HG03139 (cell line): ENCODE measurements at regions not wholly inside any gene's neighbourhood (a gene's known extent, or its start where the extent isn't known, plus 50 kb on each side); places are given as distances from the start of the nearest gene placed in this dataset.
"Not testable (repeated sequence)": the region's sequence is repeated elsewhere in the genome, so short reads cannot be mapped to it uniquely, and the experiment has no call there.

Experiments used
- ATAC-seq: cut with Tn5 transposase; IDR thresholded peaks from one replicate; pipeline ENCODE4 v1.9.1; 2021; ENCODE audit not compliant: unreplicated experiment

DNA sequence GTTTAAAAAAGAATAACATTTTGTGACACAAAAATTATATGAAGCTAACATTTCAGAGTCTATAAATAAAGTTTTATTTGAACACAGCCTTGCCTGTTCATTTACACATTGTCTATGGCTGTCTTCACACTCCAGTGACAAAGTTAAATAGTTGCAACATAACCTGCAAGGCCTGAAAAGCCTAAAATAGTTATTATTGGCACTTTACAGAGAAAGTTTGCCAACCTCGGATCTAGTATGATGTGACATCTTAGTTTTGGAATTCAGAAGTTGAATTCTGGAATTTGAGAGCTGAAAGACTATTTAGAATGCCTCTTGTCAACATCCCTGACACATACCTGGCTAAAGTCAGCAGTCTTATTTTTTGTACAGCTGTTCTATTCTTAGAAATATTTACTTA lies 68.3 kb downstream of the DYRK2 start:
- no peak for ATAC-seq

DNA sequence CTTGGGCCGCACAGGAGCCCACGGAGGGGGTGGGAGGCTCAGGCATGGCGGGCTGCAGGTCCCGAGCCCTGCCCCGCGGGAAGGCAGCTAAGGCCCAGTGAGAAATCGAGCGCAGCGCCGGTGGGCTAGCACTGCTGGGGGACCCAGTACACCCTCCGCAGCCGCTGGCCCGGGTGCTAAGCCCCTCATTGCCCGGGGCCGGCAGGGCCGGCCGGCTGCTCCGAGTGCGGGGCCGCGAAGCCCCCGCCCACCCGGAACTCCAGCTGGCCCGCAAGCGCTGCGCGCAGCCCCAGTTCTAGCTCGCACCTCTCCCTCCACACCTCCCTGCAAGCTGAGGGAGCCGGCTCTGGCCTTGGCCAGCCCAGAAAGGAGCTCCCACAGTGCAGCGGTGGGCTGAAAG lies 70.8 kb downstream of the DYRK2 start:
- not testable (repeated sequence) for ATAC-seq

DNA sequence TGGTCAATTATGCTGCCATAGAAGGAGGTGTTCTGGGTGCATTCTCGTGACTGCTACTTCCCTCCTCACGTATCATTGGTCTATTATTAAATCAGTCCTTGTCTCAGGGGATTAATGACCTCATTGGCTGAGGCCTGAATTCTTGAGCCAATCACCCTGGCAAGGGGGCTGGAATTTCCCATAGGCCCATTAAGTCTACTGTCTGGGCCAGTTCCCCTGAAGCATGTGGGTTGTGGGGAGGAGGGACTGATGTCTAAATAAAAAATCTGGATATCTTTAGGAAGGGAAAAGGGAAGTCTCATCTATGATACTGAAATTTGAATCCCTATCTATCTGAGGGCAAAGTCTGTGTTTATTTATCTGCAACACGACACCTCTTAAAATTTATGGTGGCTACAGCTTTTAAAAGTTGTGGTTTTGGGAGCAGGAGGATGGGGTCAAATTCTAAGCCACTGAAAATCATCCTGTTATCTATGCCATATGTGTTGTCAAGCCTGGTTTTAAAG lies 71.9 kb downstream of the DYRK2 start:
- ATAC-seq = no peak

DNA sequence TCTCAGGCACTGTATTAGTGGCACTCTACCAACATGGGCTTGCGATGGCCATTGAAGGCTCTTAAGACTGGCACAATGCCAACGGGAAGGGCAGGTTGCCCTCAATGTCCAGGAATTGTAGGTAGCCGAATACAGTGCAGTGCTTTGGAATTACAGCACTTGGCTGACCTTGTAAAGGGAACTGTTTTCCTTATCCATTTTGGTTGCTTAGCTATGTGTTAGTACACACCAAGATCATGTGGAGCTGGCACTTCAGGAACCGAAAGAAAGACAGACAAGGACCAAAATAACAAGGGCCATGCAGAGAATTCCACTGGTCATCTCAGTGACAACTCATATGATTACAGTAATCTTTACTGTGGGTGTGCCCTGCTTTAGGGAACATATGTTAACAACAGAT lies 72.7 kb downstream of the DYRK2 start:
- ATAC-seq = no peak

DNA sequence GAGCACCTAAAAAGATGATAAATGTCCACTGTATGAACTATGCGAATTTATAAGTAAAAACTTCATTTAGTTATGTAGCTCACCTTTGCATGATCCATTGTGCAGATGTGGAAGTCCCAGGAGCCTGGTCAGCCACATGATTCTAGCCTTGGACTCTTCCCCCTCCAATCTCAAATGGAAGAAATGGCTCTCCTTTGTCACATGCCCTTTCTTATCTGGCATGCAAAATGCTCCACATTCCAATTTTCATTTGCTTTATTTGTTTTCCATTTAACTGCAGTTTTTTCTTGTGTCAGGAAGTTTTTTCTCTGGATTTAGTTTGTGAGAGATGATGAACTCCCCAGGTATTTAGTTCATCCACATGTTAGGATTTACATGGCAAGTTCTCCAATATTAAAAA lies 73.8 kb downstream of the DYRK2 start:
- no peak for ATAC-seq

DNA sequence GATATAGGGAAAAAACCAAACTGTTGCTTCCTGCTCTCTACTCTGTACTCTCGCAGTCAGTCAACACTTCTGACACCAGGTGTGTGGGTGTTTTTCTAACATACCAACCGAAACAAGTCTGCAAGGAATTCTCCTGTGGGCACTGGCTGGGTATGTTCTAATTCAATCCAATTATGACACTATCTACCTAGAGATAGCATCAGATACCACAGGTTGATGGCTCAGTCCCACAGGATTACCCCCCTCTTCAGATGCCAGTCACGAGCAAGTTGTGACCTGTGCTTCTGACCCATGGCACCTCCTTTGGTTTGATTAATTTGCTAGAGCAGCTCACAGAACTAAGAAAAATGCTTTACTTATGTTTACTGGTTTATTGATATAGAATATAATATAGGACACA lies 78.3 kb downstream of the DYRK2 start:
- ATAC-seq = no peak

DNA sequence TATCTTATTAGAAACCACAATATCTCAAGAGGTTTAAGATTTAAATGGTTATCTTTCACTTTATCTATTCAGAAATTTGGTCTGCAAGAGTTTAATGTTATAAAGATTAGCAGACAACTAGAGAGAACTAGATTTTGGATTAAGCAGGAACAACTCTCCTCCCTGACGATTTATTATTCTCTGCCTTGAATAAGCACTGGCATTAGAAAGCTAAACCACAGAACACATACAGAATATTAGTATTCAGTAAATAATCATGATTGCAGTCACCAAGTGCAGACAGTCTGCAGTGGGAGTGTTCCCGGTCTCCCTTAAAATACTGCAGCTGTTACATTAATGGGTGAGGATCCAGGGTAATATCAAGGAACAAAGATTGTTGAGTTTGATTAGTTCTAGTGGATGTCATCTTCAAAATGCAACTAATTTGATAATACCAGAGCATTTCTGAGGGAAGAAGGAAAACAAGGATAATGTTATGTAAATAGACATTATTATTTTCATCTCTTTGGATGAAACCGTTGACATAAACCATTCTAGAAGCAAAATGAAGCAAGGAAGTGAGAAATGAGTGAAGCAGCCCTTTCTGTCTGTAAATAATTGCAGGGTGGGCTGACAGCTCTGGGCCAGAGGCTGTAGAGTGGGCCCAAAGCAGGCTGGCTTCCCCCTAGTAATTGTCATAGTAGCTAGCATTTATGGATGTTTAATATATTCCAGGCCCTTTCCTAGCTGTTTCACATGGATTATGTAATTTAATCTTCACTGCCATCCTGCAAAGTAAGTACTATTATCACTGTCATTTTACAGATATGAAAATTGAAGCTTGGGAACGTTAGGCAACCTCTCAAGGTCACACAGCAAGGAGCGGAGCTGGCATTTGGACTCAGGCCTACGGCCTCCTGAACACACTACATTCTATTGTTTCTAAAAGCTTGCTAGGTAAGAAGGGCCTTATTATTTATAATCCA lies 79.4 kb downstream of the DYRK2 start:
- no peak for ATAC-seq

DNA sequence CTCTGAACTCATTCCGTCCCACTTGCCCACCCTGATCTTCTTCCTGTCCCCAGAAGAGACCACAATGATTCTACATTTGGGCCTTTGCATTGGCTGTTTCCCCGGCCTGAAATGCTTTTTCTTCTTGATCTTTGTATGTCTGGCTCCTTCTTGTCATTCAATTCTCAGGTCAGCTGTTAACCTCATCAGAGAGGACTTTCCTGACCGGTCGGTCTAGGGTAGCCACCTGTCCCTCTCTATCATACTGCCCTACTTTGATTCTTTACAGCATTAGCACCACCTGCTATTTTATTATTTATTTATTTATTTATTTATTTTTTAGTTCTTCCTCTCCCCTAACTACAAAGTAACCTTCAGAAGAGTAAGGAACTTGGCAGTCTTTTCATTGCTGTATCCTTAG lies 84.3 kb downstream of the DYRK2 start:
- no peak for ATAC-seq

DNA sequence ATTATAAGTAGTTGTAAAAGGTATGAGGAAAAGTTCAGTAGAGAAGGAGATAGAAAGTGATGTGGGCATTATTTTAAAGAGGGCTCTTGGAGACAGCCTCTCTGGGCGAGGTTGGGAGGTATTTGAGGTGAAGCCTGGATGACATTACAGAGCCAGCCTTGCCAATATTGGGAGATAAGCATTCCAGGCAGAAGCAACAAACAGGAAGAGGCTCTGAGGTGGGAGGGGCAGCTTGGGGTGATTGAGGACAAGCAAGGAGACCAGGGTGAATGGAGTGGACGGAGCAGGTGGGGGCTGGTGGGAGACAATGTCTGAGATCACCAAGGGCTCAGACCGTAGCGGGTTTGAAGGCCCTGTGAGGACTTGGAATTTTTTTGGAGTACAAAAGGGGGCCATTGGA lies 87.3 kb downstream of the DYRK2 start:
- no peak for ATAC-seq

DNA sequence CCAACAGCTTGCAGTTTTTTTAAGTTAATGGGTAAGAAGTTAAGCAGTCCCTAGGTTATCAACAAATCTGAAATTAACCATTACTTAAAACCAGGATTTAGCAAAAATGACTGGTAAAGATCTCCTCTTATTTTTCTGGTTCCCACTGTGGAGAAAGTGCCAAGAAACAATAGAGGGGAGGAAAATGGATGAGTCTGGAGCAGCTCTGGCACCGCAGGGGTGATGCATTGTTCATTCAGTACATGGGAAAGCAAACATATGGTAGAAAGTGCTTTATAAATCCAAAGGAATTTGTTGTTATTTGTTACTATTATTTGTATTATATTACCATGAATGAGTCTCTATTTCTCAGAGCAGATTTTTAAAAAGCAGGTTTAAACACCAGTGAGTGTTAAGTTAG lies 92.2 kb downstream of the DYRK2 start:
- no peak for ATAC-seq

DNA sequence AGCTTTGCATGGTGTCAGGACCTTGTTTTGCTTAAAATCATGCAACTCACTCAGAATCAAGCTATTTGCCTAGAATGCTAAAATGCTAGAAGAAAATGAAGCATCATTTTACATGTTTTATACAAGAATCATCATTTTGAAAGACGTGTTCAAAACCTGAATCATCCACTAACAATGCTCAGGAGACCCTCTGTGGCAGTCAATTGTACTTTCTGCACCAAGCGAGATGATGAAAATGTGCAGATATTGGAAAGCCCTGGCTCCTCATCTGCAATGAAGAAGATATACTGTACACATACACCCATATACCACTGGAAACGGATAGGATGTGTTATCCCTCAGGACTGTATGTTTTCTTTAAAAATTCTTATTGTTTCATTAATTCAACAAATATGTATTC lies 92.7 kb downstream of the DYRK2 start:
- no peak for ATAC-seq

DNA sequence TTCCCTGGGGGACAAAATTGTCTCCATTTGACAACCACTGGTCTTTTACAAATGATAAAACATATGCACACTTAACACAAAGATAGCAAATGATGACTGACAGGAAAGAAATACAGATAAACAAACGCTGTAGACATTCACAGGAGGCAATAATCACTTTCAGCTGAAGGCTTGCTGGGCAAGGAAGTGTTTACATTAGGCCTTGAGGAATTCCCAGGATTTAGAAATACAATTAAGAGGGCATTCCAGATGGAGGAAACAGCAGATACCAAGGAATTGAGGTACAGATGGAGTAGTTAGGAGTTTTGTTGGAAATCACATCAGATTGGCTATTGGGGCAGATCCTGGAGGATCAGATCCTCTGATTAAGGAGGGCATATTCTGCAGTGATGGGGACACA lies 93.9 kb downstream of the DYRK2 start:
- no peak for ATAC-seq

DNA sequence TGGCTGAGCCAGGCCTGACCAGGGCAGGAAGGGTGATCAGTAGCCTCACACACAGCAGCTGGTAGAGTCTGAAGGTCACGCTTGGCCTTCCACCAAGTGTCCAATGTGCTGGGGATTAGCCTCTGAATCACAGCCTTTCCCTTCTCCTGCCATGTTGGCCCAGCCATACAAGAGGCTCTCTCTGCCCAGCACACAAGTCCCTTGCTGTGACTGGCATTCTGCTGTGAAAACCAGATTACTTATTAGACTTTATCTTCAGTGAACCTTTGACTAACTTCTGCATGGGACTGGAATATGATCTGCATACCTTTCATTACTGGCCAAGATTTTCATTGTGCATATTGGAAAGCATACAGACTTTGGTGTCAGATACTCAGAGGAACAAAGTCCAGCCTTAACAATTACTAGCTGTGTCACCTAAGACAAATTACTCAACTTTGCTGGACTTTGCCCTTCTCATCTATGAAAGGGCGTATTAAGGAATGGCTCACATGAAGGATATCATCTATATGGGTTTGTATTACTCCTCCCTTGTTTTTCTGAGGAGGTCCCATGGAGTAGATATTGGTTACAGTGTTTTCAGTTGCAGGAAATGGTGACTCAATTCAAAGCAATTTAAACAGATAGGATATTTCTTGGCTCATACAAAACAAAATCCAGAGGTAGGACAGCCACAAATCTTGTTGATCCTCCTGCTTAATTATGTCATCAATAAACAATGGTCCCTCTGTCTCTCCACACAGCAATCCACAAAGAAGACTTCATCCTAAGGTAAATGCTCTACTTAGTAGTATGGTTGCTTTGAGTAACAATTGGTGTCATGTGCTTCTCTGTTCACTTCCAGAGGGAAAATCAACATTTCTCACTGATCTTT lies 99.6 kb downstream of the DYRK2 start:
- ATAC-seq = no peak

DNA sequence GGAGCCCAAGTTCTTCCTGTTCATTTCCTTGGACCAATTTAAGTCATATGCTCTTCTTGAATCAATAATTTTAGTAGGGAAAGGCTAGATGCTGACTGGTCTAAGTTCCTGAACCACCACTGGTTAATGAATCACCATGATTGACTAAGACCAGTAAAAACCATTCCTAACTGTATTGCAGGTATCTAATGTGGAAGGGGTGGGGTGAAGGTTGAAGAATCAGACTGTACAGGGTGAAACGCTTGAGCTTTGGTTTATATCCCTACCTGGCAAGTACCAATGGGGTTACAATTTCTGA lies 100.1 kb downstream of the DYRK2 start:
- ATAC-seq = no peak

DNA sequence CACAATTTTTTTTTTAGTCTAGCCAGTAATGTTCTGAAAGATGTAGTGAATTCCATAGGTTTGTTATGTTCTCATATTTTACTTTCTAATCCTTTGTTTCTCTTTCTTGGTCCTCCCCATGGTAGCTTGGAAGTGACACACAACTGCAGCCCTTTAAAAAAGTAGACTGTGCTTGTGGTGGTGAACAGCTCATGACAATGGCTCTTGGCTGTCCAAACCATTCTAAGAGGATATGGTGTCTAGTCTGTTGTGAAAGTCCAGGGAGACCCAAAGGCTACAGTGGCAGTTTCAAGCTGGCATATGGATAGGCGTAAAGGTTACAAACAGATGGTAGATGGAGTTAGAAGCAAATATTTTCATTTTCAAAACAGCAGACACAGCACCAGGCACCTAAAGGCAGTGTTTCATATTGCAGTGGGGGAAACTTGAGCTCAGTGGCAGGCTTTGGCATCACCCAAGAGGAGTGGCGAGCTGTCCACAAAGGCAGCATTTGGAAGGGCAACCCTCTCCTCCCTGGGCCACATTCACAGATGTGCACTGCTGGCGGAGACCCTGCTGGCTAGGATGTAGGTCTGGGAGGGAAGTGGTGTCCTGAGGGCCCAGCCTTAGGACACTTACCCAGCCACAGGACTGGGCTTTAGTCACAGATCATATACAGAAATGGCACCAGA lies 102.1 kb downstream of the DYRK2 start:
- no peak for ATAC-seq

DNA sequence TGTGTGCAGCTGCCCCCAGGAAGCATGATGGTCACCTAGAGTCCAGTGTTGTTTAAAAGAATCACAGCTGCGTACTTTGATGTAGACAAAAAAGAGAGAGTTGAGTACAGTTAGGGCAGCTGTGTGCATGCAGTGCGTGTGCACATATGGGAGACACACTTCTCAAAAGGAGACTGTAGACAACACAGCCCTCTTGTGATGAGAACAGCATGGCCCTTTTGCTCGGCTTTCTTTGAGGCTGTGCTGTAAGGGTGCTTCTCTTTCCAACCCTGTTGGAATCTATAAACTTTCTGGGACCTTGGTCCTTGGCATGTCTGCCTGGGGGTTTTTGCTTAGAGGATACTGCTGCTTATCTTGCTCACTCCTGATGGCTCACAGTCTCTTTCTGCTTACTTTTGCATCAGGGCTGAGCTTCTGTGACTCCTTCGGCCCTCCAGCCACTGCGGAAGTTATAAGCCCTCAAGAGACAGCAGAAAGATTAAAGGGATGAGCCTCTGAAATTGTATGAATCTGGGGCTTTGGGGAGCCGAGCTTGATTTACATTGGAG lies 102.9 kb downstream of the DYRK2 start:
- ATAC-seq = no peak

DNA sequence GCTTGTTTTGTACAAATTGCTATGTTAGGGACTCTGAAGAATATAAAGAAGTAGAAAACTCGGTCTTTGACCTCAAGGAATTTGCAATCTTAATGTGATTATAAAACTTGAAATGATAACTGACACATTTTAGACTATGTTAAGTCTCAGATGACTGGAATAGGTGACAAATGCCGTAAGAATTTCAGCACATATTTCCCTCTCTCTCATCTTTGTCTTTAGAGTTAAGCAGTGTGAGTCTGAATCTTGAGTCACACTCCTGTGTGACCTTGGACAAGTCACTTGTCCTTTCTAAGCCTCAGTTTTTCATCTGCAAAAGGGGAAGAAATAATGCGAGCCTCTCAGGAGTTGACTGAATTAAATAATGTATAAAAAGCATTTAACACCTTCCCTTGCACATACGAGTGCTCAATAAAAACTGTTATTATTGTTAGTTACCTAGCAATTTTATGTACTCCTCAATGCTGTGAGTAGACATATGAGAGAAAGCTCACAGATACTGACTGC lies 103.7 kb downstream of the DYRK2 start:
- no peak for ATAC-seq

DNA sequence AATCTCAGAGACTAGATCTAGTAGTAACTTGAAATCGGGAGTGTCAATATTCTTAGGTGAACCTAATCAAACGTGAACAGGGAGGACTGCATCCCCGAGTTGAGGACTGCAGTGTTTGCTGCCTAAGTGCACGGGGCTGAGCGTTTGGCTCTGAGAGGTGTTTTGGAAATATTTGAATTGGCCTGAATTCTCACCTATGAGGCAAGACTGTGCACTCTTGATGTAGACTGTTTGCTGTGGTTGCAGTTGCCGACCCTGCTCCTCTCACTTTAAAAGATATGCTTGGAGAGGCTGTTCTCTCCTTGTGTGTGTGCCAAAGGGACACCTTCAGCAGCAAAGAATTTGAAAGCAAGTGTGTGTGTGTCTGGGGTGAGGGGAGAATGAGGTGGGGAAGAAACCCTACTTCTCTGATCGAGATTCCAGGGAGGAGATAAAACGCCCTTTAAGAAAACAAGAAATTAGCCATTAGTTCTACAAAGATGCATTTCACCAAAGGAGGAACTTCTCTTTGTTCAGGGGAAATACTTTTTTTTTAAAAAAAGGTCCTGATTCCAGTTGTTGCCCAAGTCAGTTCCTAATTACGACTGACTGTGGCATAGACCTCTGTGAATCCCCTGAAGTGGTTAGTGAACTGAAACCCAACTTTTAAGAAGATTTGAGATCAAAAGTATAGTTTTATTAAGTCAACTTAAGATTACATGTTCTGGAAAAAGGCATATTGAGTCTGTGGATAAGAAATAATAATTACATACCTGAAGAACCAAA lies 106.6 kb downstream of the DYRK2 start:
- ATAC-seq = no peak

DNA sequence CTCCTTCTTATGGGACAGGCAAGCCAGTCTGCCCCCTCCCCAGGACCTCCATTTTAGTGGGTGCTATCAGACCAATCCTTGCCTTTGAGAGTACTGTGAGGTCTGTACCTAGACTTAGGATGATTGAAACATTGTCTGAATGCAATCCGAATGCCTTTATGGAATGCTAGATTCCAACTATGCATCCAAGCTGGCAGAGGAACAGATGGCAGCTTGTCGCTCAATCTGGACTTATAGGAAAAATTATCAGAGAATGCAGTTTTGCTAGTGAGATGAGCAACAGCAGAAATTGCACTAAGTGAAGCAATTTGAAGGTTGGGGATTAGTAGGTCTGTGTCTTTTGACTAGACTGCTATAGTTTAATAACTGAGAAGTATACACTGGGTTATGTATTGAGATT lies 109.1 kb downstream of the DYRK2 start:
- ATAC-seq = no peak

DNA sequence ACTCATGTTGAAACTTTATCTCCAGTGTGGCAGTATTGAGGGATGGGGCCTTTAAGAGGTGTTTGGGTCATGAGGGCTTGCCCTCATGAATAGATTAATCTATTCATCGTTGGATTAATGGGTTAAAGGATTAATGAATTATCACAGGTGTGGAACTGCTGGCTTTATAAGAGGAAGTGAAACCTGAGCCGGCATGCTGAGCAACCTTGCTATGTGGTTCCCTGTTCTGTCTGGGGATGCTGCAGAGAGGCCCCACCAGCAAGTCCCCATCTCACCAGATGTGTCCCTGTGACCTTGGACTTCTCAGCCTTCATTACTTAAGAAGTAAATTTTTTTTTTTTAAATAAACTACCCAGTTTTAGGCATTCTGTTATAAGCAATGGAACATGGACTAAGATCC lies 109.6 kb downstream of the DYRK2 start:
- ATAC-seq = peak; percentile 99
